Cardiac muscle cell (in vitro differentiated cells and primary cell): ENCODE measurements at regions not wholly inside any gene's neighbourhood (a gene's known extent, or its start where the extent isn't known, plus 50 kb on each side); places are given as distances from the start of the nearest gene placed in this dataset.

ENCODE experiments used
- DNase-seq, 2 donors: peaks; one replicate each; pipeline versions ENCODE4 v3.0.0 to v3.0.0-alpha.2; 2010 to 2017; ENCODE audit warnings: low read depth in 1 of 2, low spot score in 1 of 2
- H3K27ac ChIP-seq: fragments of 200-600 bp; sonication (generic); 2 replicates; pipeline ENCODE4 v1.5.1; 2016
- H3K27me3 ChIP-seq: fragments of 200-600 bp; sonication (generic); 2 replicates; pipeline ENCODE4 v1.6.0; 2016; ENCODE audit warnings: control low read depth
- H3K36me3 ChIP-seq: fragments of 200-600 bp; sonication (generic); 2 replicates; pipeline ENCODE4 v1.5.1; 2016; ENCODE audit warnings: control low read depth
- H3K4me1 ChIP-seq: fragments of 200-600 bp; sonication (generic); 2 replicates; pipeline ENCODE4 v1.8.1; 2017; ENCODE audit warnings: low read depth, mild to moderate bottlenecking, mixed run types
- H3K4me3 ChIP-seq: fragments of 200-600 bp; sonication (generic); 2 replicates; pipeline ENCODE4 v1.5.1; 2016; ENCODE audit warnings: mild to moderate bottlenecking
- H3K9me3 ChIP-seq: fragments of 200-600 bp; sonication (generic); 2 replicates; pipeline ENCODE4 v1.5.1; 2017; ENCODE audit warnings: low read depth, mild to moderate bottlenecking, control low read depth
- TF ChIP-seq, protein P1 (sequence below): IDR thresholded peaks from 2 replicates; pipeline ENCODE4 v1.5.1; 2012; ENCODE audit warnings: low read depth, mild to moderate bottlenecking, low read length

DNA sequence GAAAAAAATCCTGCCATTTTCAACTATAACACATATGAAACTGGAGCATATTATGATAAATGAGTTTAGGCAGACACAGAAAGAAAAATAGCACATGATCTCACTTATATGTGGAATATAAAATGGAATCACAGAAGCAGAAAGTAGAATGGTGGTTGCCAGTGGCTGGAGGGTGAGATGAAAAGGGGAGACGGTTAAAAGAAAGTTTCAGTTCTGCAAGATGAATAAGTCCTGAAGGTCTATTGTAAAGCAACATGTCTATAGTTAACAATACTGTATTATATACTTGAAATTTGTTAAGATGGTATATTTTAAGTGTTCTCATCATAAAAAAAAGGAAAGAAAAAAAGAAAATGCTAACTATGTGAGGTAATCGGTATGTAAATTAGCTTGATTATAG lies 503.9 kb downstream of the EPHA7 start:
- H3K27ac ChIP-seq = no peak overlapping the region
- H3K36me3 ChIP-seq = no peaks in the 10 kb centered on the region
- H3K27me3 ChIP-seq = no peaks in the 10 kb centered on the region
- no peaks in the 10 kb centered on the region for H3K4me1 ChIP-seq
- H3K4me3 ChIP-seq = no peak overlapping the region
- no peaks in the 10 kb centered on the region for H3K9me3 ChIP-seq
- DNase-seq = no peak
- TF ChIP-seq, protein P1, sequence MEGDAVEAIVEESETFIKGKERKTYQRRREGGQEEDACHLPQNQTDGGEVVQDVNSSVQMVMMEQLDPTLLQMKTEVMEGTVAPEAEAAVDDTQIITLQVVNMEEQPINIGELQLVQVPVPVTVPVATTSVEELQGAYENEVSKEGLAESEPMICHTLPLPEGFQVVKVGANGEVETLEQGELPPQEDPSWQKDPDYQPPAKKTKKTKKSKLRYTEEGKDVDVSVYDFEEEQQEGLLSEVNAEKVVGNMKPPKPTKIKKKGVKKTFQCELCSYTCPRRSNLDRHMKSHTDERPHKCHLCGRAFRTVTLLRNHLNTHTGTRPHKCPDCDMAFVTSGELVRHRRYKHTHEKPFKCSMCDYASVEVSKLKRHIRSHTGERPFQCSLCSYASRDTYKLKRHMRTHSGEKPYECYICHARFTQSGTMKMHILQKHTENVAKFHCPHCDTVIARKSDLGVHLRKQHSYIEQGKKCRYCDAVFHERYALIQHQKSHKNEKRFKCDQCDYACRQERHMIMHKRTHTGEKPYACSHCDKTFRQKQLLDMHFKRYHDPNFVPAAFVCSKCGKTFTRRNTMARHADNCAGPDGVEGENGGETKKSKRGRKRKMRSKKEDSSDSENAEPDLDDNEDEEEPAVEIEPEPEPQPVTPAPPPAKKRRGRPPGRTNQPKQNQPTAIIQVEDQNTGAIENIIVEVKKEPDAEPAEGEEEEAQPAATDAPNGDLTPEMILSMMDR = no peak

DNA sequence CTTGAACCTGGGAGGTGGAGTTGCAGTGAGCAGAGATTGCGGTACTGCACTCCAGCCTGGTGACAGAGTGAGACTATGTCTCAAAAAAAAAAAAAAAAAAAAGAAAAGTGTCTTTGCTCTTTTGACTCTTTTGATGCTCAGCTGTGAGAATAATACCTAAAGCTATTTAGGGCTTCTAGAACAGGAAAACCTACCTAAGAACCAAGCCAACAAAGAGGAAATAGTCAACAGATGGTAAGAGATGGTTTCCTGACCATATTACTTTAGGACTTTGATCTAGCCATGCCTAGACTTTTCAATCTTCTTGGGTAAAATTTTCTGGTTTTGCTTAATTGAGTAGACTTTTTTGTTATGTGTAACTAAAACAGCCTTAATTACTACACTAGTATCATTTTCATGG lies 508.1 kb downstream of the EPHA7 start:
- H3K36me3 ChIP-seq = no peaks in the 10 kb centered on the region
- no peaks in the 10 kb centered on the region for H3K9me3 ChIP-seq
- DNase-seq = no peak
- H3K27me3 ChIP-seq = no peaks in the 10 kb centered on the region
- TF ChIP-seq, protein P1 = no peak
- H3K4me1 ChIP-seq = no peaks in the 10 kb centered on the region
- H3K27ac ChIP-seq = no peak overlapping the region
- no peak overlapping the region for H3K4me3 ChIP-seq

DNA sequence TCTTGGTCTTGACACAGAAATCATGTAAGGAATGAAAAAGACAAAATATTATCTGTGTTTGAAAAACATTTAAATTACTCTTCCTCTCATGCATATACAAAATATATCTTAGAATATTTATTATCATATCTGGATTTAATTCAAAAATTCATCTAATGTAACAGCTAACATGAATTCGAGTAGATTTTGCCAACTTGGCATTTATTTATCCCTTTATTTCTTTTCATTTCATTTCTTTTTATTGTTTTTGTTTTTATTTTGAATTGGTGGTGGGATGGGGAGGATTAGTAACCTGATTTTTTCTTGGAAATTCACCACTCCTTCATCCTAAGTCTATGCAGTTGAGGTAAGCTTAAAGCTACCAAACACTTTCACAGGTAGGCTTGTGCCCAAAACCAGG lies 508.7 kb downstream of the EPHA7 start:
- no peaks in the 10 kb centered on the region for H3K9me3 ChIP-seq
- no peak for DNase-seq
- H3K27me3 ChIP-seq = no peaks in the 10 kb centered on the region
- TF ChIP-seq, protein P1 = no peak
- H3K36me3 ChIP-seq = no peaks in the 10 kb centered on the region
- no peaks in the 10 kb centered on the region for H3K4me1 ChIP-seq
- H3K4me3 ChIP-seq = no peak overlapping the region
- H3K27ac ChIP-seq = no peak overlapping the region

DNA sequence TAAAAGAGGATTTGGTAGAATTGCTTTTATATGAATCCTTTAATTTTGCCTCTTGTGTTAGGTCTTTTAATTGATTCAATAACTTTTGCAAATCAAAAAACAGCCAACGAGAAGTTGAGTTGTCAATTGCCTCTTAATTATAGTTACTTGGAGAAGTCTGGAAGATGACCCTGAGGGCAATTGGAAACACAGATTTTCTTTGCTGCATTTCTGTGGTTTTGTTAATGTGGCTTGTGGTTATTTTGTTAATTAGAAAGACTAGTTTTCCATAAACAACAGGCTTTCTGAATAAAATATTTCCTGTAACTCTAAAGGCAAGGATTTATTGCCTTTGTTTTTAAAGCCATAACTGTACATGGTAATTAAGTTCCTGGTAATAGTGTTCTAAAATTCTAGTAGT lies 513.0 kb downstream of the EPHA7 start:
- no peak overlapping the region for H3K27ac ChIP-seq
- no peak overlapping the region for H3K4me3 ChIP-seq
- H3K27me3 ChIP-seq = no peaks in the 10 kb centered on the region
- DNase-seq = no peak
- TF ChIP-seq, protein P1 = no peak
- H3K4me1 ChIP-seq = no peaks in the 10 kb centered on the region
- no peaks in the 10 kb centered on the region for H3K36me3 ChIP-seq
- no peaks in the 10 kb centered on the region for H3K9me3 ChIP-seq

DNA sequence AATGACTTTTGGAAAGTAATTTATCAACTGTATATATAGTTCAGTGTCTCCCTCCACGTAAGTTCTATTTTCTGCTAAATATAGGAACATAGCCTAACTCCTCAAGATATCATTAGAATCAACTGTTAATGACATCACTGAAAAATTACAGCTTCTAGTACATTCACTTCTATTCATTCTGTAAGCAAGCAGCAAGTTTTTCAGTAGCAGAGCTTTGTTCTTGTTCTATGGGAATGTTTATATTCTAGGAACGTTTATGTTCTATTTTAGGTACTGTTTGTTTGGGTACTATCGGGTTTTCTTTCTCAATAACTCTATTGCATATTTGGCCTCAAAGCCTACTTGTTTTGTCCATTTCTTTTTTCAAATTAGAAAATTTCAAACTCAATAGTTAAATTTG lies 525.6 kb downstream of the EPHA7 start:
- no peak for DNase-seq
- H3K27me3 ChIP-seq = no peaks in the 10 kb centered on the region
- no peak overlapping the region for H3K4me3 ChIP-seq
- H3K9me3 ChIP-seq = no peaks in the 10 kb centered on the region
- H3K4me1 ChIP-seq = no peaks in the 10 kb centered on the region
- no peak overlapping the region for H3K27ac ChIP-seq
- TF ChIP-seq, protein P1 = no peak
- H3K36me3 ChIP-seq = no peaks in the 10 kb centered on the region

DNA sequence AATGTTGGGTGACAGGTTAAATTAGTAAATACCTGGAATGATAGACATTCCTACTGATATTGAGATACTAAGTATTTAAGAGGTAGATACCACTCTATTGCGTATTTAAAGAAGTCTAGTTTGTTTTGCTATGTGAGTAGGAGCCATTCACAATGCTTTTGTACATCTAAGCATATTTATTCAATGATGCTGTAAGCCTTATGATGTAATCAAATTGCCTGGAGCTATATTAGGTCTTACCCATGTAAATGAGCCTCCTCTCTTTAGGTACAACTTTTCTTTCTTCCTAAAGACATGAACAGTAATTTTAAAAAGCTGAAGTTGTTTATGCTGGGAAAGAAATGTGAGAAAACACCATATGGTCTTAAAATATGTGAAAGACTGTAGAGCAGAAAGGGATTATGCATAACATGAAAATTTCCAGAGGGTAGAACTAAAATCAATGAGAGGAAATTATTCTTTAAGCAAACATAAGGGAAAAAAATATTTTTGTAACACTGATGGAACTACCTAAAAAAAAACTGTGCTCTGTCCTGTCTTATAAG lies 526.7 kb downstream of the EPHA7 start:
- H3K4me1 ChIP-seq = no peaks in the 10 kb centered on the region
- H3K9me3 ChIP-seq = no peaks in the 10 kb centered on the region
- no peaks in the 10 kb centered on the region for H3K27me3 ChIP-seq
- H3K36me3 ChIP-seq = no peaks in the 10 kb centered on the region
- DNase-seq = no peak
- TF ChIP-seq, protein P1 = no peak
- H3K27ac ChIP-seq = no peak overlapping the region
- H3K4me3 ChIP-seq = no peak overlapping the region
